Kidney epithelial cell (primary cell): ENCODE measurements at regions not wholly inside any gene's neighbourhood (a gene's known extent, or its start where the extent isn't known, plus 50 kb on each side); places are given as distances from the start of the nearest gene placed in this dataset.
"Not testable (repeated sequence)": the region's sequence is repeated elsewhere in the genome, so short reads cannot be mapped to it uniquely, and the experiment has no call there.

ENCODE experiments used
- DNase-seq: peaks from one replicate; pipeline ENCODE4 v3.0.0-alpha.2; 2010; ENCODE audit warnings: low read depth
- H3K27me3 ChIP-seq: 2 replicates; pipeline ENCODE4 v1.6.0; 2011; ENCODE audit warnings: low read length; ENCODE audit not compliant: control insufficient read depth, insufficient read depth
- H3K36me3 ChIP-seq: 2 replicates; pipeline ENCODE4 v1.5.1; 2011; ENCODE audit warnings: low read length; ENCODE audit not compliant: control insufficient read depth, insufficient read depth
- H3K4me3 ChIP-seq: 2 replicates; pipeline ENCODE4 v1.5.1; 2011; ENCODE audit warnings: low read depth, mild to moderate bottlenecking, control low read depth, low read length
- TF ChIP-seq, protein P1 (sequence below): IDR thresholded peaks from 2 replicates; pipeline ENCODE4 v1.5.1; 2011; ENCODE audit warnings: mild to moderate bottlenecking, moderate library complexity, low read length, control low read depth, inconsistent platforms; ENCODE audit not compliant: insufficient read depth, poor library complexity, severe bottlenecking

GRCh38 chr2:117359266-117359914 is 455.1 kb upstream of the DDX18 start:
- no peaks in the 10 kb centered on the region for H3K27me3 ChIP-seq
- no peaks in the 10 kb centered on the region for H3K36me3 ChIP-seq
- no peak for DNase-seq
- no peak overlapping the region for H3K4me3 ChIP-seq
- TF ChIP-seq, protein P1, sequence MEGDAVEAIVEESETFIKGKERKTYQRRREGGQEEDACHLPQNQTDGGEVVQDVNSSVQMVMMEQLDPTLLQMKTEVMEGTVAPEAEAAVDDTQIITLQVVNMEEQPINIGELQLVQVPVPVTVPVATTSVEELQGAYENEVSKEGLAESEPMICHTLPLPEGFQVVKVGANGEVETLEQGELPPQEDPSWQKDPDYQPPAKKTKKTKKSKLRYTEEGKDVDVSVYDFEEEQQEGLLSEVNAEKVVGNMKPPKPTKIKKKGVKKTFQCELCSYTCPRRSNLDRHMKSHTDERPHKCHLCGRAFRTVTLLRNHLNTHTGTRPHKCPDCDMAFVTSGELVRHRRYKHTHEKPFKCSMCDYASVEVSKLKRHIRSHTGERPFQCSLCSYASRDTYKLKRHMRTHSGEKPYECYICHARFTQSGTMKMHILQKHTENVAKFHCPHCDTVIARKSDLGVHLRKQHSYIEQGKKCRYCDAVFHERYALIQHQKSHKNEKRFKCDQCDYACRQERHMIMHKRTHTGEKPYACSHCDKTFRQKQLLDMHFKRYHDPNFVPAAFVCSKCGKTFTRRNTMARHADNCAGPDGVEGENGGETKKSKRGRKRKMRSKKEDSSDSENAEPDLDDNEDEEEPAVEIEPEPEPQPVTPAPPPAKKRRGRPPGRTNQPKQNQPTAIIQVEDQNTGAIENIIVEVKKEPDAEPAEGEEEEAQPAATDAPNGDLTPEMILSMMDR: peak; percentile 17

- no peak for DNase-seq
- TF ChIP-seq, protein P1: no peak
- H3K27me3 ChIP-seq: no peaks in the 10 kb centered on the region
- no peaks in the 10 kb centered on the region for H3K36me3 ChIP-seq
- no peak overlapping the region for H3K4me3 ChIP-seq
Measured at GRCh38 chr2:117360586-117360985, 453.9 kb upstream of the DDX18 start.

DNA sequence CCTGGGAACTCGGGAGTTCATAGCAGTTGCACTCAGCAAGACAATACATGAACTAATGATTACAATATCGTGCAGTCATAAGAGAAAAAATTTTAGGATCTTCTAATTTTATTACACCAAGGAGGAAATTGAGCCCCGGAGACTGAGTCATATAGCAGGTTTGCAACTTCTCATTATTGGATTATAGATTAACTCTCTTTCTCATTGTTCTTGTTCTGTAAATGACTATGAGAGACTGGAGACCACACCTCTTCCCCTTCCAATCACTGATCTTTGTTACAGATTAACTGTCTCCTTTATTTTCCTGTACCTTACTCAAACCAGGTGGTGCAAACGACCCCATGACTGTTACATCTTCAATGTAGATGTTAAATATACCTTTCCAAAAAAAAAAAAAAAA is 435.8 kb upstream of the DDX18 start:
- DNase-seq: peak; percentile 75
- TF ChIP-seq, protein P1: no peak
- no peaks in the 10 kb centered on the region for H3K36me3 ChIP-seq
- H3K4me3 ChIP-seq: no peak overlapping the region
- no peaks in the 10 kb centered on the region for H3K27me3 ChIP-seq

- TF ChIP-seq, protein P1: no peak
- no peak for DNase-seq
- H3K36me3 ChIP-seq: no peaks in the 10 kb centered on the region
- no peaks in the 10 kb centered on the region for H3K27me3 ChIP-seq
- no peak overlapping the region for H3K4me3 ChIP-seq
Measured at GRCh38 chr2:117379928-117380327, 434.6 kb upstream of the DDX18 start.

DNA sequence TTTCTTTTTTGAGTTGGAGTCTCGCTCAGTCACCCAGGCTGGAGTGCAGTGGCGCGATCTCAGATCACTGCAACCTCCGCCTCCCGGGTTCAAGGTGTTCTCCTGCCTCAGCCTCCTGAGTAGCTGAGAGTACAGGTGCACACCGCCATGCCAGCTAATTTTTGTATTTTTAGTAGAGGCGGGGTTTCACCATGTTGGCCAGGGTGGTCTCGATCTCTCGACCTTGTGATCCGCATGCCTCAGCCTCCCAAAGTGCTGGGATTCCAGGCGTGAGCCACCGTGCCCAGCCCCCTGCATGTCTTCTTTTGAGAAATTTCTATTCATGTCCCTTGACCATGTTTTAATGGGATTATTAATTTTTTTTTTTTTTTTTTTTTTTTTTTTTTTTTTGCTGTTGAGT is 430.5 kb upstream of the DDX18 start:
- not testable (repeated sequence) for H3K4me3 ChIP-seq, H3K27me3 ChIP-seq, DNase-seq, H3K36me3 ChIP-seq

DNA sequence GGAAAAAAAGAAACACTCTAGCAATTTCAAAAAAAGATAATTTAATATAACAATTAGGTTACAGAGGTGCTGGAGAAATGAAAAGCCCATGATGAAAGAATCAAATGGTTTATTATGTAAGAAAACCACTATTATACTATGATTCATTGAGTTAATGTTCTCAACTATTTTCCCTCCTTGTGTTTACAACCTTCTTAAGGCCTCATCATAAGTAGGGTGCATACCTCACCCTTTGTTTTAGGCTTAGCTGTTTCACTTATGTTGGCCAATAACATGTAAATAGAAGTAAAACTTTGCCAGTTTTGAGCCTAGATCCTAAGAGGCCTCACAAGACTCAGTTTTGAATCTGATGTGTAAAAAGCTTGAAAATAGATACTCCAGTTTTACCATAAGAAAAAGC is 418.3 kb upstream of the DDX18 start:
- TF ChIP-seq, protein P1: no peak
- no peak for DNase-seq
- H3K36me3 ChIP-seq: no peaks in the 10 kb centered on the region
- no peak overlapping the region for H3K4me3 ChIP-seq
- H3K27me3 ChIP-seq: no peaks in the 10 kb centered on the region
